Ovary (tissue), 3 donors: ENCODE measurements at regions not wholly inside any gene's neighbourhood (a gene's known extent, or its start where the extent isn't known, plus 50 kb on each side); places are given as distances from the start of the nearest gene placed in this dataset.

Experiments used
- EP300 ChIP-seq: sonication (generic); formaldehyde crosslinking; IDR thresholded peaks from one replicate; pipeline ENCODE4 v1.6.1; 2017; ENCODE audit warnings: antibody characterized with exemption
- POLR2A ChIP-seq: fragments of 450-650 bp; IDR thresholded peaks from one replicate; pipeline ENCODE4 v1.6.1; 2017; ENCODE audit warnings: antibody characterized with exemption, mild to moderate bottlenecking, moderate library complexity
- TF ChIP-seq, protein P1 (sequence below), 3 donors: fragments of 450-650 bp in 2 of 3; fragments of 200-600 bp in 1 of 3; IDR thresholded peaks; one replicate each; pipeline versions ENCODE4 v1.5.1 to v1.8.0; 2016 to 2022; ENCODE audit warnings: antibody characterized with exemption in 3 of 3, mild to moderate bottlenecking in 1 of 3
- donor health status: DM: no; HTN: no; CAD: no.

DNA sequence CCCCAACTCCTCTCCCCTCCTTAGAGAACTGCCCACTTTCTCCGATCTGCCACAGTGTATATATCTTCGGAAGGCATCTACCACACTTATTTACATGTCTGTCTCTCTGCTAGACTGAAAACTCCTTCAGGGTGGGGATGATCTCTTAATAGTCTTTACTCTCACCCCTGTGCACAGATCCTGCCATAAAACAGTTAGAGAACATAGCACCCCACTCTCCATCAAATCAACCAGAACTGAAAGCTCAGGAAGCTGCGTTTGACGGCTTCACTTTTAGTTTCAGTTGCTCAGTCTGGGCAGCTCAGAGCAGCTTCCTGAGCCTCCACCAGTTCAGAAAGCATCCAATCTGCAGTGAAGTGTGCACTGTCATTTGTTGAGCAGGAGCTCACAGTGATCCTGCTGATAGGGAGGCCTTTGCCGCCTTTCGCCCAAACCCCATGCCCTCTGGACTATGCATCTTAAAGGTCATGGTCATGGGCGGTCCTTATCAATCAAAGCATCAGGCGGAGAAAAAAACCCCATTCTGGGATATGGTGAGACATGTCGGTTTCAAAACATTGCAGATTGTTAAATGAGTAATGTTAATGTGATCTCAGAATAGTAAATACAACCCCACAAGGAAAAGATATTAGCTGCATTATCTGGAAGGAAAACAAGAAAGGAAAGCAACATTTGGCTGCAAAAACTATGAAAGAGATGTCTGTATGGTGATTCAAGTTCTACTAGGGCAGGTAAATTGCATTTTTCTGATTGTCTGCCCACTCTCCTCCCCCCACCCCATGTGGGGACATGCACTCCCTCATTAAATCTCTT, 167.1 kb upstream of the ADO start:
- no peak for TF ChIP-seq EP300
- TF ChIP-seq, protein P1, sequence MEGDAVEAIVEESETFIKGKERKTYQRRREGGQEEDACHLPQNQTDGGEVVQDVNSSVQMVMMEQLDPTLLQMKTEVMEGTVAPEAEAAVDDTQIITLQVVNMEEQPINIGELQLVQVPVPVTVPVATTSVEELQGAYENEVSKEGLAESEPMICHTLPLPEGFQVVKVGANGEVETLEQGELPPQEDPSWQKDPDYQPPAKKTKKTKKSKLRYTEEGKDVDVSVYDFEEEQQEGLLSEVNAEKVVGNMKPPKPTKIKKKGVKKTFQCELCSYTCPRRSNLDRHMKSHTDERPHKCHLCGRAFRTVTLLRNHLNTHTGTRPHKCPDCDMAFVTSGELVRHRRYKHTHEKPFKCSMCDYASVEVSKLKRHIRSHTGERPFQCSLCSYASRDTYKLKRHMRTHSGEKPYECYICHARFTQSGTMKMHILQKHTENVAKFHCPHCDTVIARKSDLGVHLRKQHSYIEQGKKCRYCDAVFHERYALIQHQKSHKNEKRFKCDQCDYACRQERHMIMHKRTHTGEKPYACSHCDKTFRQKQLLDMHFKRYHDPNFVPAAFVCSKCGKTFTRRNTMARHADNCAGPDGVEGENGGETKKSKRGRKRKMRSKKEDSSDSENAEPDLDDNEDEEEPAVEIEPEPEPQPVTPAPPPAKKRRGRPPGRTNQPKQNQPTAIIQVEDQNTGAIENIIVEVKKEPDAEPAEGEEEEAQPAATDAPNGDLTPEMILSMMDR (IDR thresholded peaks at IDR 0.05), result no peak
- no peak for TF ChIP-seq POLR2A
